HepG2 (cell line): ENCODE measurements at regions not wholly inside any gene's neighbourhood (a gene's known extent, or its start where the extent isn't known, plus 50 kb on each side); places are given as distances from the start of the nearest gene placed in this dataset.

Experiments
- DZIP1 ChIP-seq: sonication (generic); formaldehyde crosslinking; IDR thresholded peaks from 2 replicates; pipeline ENCODE4 v1.5.0; 2020; ENCODE audit warnings: mild to moderate bottlenecking, missing genetic modification reagents
- ERF ChIP-seq: IDR thresholded peaks from 2 replicates; pipeline ENCODE4 v1.6.1; 2018; ENCODE audit warnings: missing biosample characterization, missing genetic modification reagents
- GATA4 ChIP-seq: sonication (generic); IDR thresholded peaks from 2 replicates; pipeline ENCODE4 v1.6.1; 2016; ENCODE audit warnings: antibody characterized with exemption, low read depth, borderline replicate concordance
- KLF15 ChIP-seq: sonication (generic); formaldehyde crosslinking; IDR thresholded peaks from 2 replicates; pipeline ENCODE4 v1.8.1; 2023; ENCODE audit warnings: borderline replicate concordance, mild to moderate bottlenecking, inconsistent platforms, missing genetic modification reagents, mixed read lengths
- MLXIP ChIP-seq: sonication (generic); formaldehyde crosslinking; IDR thresholded peaks from 2 replicates; pipeline ENCODE4 v1.9.0; 2021; ENCODE audit warnings: missing genetic modification reagents, borderline replicate concordance
- MYPOP ChIP-seq: sonication (generic); formaldehyde crosslinking; IDR thresholded peaks from 2 replicates; pipeline ENCODE4 v1.8.1; 2023; ENCODE audit warnings: mild to moderate bottlenecking, moderate library complexity, missing genetic modification reagents
- NAIF1 ChIP-seq: sonication (generic); formaldehyde crosslinking; IDR thresholded peaks from 2 replicates; pipeline ENCODE4 v1.5.0; 2020; ENCODE audit warnings: mild to moderate bottlenecking, missing genetic modification reagents, borderline replicate concordance
- NFYC ChIP-seq: IDR thresholded peaks from 2 replicates; pipeline ENCODE4 v1.6.1; 2016; ENCODE audit warnings: missing genetic modification reagents, missing compliant biosample characterization
- SALL1 ChIP-seq: sonication (generic); formaldehyde crosslinking; IDR thresholded peaks from 2 replicates; pipeline ENCODE4 v1.8.0; 2022; ENCODE audit warnings: mild to moderate bottlenecking, missing genetic modification reagents
- SMAD9 ChIP-seq: sonication (generic); formaldehyde crosslinking; IDR thresholded peaks from 2 replicates; pipeline ENCODE4 v1.5.1; 2020; ENCODE audit warnings: mild to moderate bottlenecking, missing genetic modification reagents
- SNAI1 ChIP-seq: sonication (generic); formaldehyde crosslinking; IDR thresholded peaks from 2 replicates; pipeline ENCODE4 v1.5.0; 2020; ENCODE audit warnings: mild to moderate bottlenecking, missing genetic modification reagents, borderline replicate concordance
- ZNF138 ChIP-seq: sonication (generic); formaldehyde crosslinking; IDR thresholded peaks from 2 replicates; pipeline ENCODE4 v1.5.0; 2020; ENCODE audit warnings: mild to moderate bottlenecking, low read depth, missing genetic modification reagents
- ZNF460 ChIP-seq: sonication (generic); formaldehyde crosslinking; IDR thresholded peaks from 2 replicates; pipeline ENCODE4 v1.5.1; 2020; ENCODE audit warnings: missing genetic modification reagents, mild to moderate bottlenecking, borderline replicate concordance
- ZNF484 ChIP-seq: sonication (generic); formaldehyde crosslinking; IDR thresholded peaks from 2 replicates; pipeline ENCODE4 v1.5.1; 2020; ENCODE audit warnings: mild to moderate bottlenecking, low read depth, missing genetic modification reagents, borderline replicate concordance
- ZNF503 ChIP-seq: sonication (generic); formaldehyde crosslinking; IDR thresholded peaks from 2 replicates; pipeline ENCODE4 v1.4.0; 2020; ENCODE audit warnings: missing genetic modification reagents
- ZNF674 ChIP-seq: sonication (generic); formaldehyde crosslinking; IDR thresholded peaks from 2 replicates; pipeline ENCODE4 v1.5.0; 2020; ENCODE audit warnings: low read depth, mild to moderate bottlenecking, missing genetic modification reagents
- TF ChIP-seq, protein P1 (sequence below): sonication (generic); formaldehyde crosslinking; IDR thresholded peaks from 2 replicates; pipeline ENCODE4 v1.8.1; 2023; ENCODE audit warnings: missing genetic modification reagents, inconsistent platforms, borderline replicate concordance
- TF ChIP-seq, protein P2 (sequence below): sonication (generic); formaldehyde crosslinking; conservative IDR thresholded peaks from 2 replicates; pipeline ENCODE4 v1.4.0; 2020; ENCODE audit warnings: missing genetic modification reagents

DNA sequence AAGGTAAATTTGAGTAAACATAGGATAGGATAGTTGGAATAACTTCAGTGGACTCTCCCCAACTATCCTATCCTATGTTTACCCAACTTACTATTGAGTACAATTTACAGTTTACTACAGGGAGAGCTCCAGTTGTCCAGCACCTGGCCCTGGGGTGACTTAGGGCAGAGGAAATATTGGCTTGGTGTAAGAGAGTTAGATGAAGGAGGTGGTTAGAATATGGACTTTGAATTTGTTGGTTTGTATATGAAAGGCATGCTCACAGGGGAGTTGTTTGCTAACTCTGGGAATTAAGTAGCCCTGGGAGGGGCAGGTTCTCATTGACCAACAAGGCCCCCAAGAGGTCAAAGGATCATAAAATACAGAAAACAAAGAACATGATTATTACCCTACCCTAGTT is 497.7 kb downstream of the ARL4A start (continued):
- TF ChIP-seq MYPOP (CRISPR knock-in tag) (no peak), ZNF503 (CRISPR knock-in tag) (peak; percentile 86), SNAI1 (CRISPR knock-in tag) (no peak), ZNF460 (CRISPR knock-in tag) (no peak), ZNF138 (CRISPR knock-in tag) (no peak), SMAD9 (CRISPR knock-in tag) (no peak), KLF15 (CRISPR knock-in tag) (no peak), ZNF674 (no peak), GATA4 (0 out of 2 replicates have a peak, but pooled peaks have one; percentile 17), MLXIP (CRISPR knock-in tag) (no peak), ZNF484 (no peak), SALL1 (peak; percentile 91), ERF (CRISPR knock-in tag) (peak; percentile 40; the same call in 1 of the 2 replicates), NAIF1 (CRISPR knock-in tag) (no peak), NFYC (no peak), DZIP1 (no peak)
- TF ChIP-seq, protein P1, sequence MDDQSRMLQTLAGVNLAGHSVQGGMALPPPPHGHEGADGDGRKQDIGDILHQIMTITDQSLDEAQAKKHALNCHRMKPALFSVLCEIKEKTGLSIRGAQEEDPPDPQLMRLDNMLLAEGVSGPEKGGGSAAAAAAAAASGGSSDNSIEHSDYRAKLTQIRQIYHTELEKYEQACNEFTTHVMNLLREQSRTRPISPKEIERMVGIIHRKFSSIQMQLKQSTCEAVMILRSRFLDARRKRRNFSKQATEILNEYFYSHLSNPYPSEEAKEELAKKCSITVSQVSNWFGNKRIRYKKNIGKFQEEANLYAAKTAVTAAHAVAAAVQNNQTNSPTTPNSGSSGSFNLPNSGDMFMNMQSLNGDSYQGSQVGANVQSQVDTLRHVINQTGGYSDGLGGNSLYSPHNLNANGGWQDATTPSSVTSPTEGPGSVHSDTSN: no peak
- TF ChIP-seq, protein P2, sequence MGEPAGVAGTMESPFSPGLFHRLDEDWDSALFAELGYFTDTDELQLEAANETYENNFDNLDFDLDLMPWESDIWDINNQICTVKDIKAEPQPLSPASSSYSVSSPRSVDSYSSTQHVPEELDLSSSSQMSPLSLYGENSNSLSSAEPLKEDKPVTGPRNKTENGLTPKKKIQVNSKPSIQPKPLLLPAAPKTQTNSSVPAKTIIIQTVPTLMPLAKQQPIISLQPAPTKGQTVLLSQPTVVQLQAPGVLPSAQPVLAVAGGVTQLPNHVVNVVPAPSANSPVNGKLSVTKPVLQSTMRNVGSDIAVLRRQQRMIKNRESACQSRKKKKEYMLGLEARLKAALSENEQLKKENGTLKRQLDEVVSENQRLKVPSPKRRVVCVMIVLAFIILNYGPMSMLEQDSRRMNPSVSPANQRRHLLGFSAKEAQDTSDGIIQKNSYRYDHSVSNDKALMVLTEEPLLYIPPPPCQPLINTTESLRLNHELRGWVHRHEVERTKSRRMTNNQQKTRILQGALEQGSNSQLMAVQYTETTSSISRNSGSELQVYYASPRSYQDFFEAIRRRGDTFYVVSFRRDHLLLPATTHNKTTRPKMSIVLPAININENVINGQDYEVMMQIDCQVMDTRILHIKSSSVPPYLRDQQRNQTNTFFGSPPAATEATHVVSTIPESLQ (CRISPR knock-in tag): no peak
